ENCODE measurements at regions not wholly inside any gene's neighbourhood (a gene's known extent, or its start where the extent isn't known, plus 50 kb on each side); places are given as distances from the start of the nearest gene placed in this dataset.

DNA sequence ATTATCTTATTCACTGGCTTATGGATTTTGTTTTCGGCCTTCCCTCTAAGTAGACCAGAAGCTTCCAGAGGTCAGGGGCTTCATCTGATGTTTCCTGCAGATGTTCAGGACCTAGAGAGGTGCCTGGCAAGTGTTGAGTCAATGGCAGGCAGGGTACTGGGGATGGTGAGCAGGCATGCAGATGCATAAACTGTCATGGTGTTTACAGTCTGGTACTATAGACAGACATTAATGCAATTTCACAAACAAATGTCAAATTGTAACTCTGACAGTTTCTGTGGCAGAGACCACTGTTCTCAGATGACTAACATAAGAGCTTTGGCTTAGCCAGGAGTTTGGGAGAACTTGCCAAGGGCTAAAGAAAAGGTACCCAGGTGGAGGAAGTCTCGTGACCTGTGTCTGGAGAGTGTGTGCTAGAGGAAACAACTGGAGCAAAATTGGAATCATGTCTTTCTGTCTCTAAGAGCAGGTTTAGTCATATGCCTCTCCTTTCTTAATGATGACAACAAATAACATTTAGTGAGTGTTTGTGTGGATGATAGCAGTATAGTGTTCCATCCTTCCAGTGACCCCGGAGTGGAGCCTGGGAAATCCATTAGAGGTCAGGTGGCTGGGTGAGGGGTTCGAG lies 53.7 kb upstream of the TRAK1 start:
- DNase-seq (ENCODE audit: low read depth): no peak

DNA sequence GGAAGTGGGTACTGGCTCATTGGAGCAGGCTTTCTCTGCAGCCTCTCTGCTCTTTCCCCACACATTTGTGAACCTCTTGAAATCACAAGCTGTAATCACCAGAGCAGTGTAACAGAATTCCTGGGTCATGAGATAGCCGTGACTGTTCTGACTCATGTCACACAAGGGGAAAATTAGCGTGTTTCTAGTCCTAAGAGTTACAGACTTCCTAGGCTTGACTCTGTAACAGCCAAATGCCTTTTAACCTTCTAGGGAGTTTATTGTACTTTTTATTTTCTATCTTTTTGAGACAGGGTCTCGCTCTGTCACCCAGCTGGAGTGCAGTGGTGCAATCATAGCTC lies 54.7 kb upstream of the TRAK1 start:
- DNase-seq (ENCODE audit: low read depth): peak; percentile 84

DNA sequence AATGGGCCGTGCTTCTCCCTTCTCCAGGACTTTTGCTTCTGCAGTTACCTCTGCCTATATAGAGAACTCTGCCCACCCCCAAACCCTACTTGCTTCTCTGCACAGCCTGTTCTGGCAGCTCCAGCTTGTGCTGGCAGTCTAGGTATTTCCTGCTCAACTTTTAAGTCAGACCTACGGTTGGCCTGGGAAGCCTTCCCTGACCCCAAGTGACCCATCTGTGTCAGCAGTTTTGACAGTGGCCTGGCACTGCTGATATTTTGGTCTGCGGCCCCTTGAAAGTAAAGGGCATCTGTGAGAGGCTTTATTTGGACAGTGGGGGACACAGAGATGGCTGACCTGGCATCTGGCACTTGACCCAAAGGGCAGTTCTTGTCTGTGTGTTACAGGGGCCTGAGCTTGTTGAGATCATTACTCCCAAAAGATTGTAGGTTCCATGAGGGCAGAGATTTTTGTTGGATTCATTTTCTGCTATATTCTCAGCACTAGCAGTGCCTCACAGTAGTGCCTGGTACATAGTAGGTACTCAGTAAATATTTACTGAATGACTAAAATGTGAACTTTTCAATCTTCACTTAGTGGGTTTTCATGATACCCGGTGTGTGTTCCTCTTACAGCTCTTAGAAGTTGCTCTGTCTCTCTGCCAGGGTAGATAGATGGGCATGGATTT lies 55.2 kb upstream of the TRAK1 start:
- no peak for DNase-seq (ENCODE audit: low read depth)

DNA sequence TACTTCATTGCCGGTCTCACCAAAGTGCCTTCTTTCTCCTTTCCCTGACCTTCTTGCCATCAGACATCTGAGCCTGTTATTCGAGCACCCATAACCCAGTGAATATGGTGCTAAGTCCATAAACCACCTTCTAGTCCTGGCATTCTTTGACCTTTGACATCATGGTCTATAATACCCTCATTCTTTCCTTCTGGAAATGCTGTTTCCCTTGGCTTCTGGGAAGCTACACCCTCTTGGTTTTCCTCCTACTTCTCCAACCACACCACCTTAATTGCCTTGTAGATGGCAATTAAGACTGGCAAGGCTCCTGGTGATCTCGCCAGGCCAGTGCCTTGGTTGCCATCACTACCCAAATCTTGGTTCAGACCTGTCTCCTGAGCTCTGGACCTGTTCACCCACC lies 56.1 kb upstream of the TRAK1 start:
- no peak for DNase-seq (ENCODE audit: low read depth)

DNA sequence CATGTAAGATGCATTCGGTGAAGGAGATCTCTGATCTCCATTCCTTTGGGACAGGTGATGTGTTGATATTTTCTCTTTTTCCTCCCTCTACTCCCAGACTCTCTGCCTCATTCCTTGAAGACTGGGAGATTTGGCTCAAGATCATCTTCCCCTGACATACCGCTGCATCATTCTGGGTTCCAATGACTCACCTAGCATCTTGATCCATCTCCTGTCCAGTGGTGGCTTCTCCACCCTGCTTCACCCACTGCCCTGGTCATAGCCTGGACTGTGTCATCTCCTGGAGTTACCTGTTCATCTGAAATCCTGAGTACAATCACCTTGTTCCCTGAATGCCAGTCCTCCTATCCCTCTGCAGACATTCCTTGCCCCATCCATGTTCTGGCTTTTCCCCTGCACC lies 57.4 kb upstream of the TRAK1 start:
- DNase-seq (ENCODE audit: low read depth): no peak

DNA sequence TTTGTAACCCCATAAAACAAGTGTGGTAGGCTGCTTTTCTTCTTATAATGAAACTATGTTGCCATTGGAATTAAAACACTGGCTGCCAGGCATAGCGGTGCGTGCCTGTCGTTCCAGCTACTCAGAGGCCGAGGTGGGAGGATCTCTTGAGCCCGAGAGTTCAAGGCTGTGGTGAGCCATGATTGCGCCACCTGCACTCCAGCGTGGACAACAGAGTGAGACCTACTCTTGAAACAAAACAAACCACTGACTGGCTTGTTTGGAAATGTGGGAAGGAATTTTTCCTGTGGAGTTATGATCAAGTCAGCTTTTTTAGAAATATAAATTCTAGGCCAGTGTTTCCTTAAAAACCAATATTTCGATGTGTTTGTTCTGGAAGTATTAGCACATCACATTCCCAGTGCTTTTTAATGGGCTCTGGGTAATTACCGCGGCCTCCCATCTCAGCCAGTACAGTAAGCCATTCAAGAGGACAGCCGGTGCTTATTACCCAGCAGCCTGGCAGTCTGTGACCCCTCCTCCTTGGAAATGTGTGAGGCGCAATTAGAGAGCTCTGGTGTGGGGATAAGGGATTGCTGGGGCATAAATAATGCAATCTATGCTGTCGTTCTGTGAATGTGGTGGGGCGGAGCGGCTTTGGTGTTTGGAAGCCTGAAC lies 58.3 kb upstream of the TRAK1 start:
- DNase-seq (ENCODE audit: low read depth): peak; percentile 73

DNA sequence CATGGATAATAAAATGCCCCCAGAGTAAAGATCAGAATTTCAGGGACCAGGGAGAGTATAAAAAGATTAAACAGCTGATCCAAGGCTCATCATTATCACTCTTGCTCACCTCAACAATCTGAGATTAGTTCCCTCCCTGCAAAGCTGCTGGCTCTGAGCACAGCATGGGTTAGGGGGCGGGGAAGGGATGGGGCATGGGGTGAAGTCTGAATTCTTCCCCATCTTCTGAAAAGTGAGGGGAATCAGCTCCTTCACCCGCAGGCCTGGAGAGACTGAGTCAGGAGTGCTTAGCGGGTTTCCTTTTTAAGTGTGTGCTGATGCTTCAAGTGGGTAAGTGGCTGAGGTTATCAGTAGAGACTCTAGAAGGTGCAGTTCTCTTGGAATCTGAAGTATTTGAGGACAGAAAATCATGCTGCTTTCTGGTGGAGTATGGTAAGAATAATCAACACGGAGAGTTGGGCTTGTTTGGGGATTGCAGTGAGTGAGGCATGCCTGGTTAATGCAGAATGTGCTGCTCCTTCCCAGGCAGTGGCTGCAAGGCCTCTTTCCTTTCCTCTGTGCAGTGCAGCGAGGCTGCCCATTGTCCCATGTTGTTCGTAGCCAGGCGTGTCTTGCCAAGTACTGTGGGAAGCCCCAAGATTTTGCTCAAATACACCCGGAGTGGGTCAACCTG lies 59.2 kb upstream of the TRAK1 start:
- no peak for DNase-seq (ENCODE audit: low read depth)

DNA sequence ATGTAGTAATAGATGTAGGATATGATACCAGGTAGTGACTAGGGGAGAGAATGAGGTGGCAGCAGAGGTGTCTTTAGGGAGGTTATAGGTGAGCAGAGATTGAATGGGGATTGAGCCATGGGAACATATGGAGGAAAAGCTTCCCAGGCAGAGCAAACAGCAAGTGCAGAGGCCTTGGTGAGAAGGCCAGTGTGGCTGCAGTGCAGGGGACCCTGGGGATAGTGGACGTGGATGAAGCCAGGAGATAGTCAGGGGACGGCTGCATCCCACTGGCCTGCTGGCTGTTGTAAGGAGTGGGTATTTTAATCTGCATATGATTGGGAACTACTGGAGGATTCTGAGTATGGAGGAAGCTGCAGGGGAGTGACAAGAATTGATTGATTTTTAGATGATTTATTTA lies 62.7 kb upstream of the TRAK1 start:
- no peak for DNase-seq (ENCODE audit: low read depth)

DNA sequence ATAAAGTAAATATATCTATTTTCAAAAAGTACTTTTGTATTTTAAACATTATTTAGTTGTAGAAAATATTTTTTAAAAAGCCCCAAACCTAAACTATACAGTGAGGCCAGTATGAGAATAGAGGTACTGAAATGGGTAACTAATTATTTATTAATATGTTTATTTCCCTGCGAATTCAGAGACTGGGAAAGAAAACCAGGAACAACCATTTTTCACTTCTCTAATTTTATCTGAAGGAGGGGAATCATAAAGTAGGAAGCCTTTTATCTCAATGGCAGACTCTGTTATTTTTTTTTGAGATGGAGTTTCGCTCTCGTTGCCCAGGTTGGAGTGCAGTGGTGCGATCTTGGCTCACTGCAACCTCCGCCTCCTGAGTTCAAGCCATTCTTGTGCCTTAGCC lies 63.6 kb upstream of the TRAK1 start:
- DNase-seq (ENCODE audit: low read depth): no peak

DNA sequence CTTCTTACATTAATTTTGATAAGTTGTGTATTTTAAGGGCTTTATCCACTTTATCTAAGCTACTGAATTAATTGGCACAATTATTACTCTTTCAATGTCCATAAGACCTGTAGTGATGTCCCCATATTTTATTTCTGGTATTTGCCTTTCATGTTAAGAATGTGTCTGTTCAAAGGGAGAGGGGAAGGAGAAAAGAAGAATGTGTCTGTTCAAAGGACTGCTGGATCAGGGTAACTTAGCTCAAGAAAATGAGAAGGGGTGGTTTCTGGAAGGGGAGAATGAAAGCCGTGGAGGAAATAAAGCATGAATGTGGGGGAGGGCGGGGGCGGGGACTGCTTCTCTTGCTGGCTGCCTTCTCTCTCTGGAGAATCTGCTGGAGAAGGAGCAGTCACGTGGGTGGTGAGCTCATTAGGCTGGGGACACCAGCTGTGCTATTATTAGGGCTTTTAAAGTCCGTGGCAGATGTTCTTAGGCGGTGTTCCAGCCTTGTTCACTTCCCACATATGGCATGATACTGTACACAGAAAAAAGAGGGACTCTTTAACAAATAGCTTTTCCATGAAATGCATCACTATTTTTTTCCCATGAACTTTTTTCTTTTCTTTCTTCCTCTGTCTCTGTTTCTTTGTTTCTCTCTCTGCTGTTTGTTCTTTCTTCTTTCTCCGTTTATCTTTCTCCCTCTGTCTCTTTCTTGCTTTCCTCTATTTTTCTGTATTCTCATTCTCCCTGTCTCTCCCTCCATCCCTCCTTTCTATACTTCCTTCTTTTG lies 63.7 kb upstream of the ULK4 start:
- peak; percentile 83 for DNase-seq (ENCODE audit: low read depth)

DNA sequence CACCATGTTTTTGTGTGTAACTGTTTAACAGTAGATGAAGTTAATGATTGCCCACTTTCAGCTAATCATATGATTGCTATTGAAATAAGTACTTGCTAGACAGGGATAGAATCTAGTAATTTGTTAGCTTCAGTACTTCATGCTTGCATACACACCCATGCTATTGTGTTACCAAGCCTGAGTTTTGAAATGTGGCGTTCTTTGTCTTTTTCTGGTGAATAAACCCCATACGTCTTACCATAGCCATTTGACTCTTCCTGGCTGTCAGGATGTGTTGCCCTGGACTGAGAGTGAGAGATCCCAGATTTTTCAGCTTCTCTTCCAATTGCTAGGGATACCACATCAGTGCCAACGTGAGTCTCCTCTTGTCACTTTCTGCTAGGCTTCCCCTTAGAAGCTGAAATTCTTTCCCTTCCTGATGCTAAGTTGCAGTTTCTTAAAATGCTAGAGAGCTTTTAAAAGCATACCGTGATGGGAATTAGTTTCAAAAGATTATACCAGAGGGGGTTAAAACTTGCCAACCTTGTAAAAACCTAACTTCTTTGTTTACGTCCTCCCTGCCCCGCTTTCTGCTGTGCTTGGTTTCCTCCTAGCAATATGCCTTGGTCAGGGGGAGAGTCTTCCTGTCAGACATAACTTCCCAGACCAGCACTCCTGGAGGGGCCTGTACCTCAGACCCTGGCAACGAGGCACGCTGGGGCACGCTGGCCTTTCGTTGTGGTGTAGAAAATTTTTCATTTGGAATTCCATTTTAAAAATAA lies 62.9 kb upstream of the ULK4 start:
- DNase-seq (ENCODE audit: low read depth): no peak

DNA sequence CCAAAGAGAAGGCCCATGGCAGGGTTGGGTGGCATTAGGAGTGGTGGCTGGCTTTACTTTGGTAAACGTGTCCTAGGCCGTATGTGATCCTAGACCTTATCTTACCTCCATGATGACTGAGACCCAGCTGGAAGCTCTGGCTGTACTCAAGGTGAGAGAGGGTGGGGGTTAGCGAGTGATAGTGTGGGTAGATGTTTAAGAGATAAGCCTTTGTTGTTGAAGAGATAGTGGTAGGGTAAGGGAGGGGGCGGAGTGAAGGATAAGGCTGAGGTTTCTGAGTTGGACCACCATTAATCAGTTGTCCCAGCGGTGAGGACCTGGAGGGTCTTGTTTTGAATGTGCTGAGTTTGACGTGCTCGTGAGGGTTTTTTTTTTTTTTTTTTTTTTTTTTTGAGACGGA lies 61.5 kb upstream of the ULK4 start:
- no peak for DNase-seq (ENCODE audit: low read depth)

DNA sequence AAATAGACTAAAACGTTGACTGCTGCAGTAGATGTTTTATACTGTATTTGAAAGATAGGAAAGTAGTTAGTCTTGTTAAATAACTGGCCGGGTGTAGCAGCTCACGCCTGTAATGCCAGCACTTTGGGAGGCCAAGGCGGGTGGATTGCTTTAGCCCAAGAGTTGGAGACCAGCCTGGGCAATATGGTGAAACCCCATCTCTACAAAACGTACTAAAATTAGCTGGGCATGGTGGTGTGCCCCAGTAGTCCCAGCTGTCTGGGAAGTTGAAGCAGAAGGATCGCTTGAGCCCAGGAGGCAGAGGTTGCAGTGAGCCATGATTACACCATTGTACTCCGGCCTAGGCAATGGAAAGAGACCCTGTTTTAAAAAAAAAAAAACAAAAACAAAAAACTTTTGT lies 60.5 kb upstream of the ULK4 start:
- no peak for DNase-seq (ENCODE audit: low read depth)

DNA sequence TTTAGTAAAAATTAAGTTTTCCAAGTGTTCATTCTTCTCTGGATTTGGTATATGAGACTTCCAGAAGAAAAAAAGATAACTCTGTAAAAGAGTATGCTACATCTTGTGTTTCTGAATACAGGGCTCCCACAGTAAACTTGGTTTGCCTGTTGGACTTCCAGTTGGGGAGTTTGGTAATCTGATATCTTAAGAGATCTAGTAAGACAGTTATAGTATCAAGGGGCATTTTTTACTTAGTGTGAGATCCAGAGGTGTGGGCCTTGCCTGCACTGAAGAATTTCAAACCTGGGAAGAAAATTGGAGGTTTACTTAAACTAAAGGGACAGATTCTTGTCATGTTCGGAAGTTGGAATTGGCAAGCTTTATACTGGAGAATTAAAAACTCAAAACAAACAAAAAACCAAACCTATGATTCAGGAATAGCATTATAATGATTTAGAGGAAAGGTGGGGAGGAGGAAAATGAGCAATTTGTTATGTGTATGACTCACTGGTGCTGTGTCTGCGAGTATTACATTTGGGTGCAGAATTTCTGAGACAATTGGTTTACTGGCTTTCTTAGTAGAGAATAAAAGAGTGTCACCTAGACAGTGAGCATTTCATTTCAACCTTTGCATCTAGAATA lies 58.9 kb upstream of the ULK4 start:
- peak; percentile 68 for DNase-seq (ENCODE audit: low read depth)

DNA sequence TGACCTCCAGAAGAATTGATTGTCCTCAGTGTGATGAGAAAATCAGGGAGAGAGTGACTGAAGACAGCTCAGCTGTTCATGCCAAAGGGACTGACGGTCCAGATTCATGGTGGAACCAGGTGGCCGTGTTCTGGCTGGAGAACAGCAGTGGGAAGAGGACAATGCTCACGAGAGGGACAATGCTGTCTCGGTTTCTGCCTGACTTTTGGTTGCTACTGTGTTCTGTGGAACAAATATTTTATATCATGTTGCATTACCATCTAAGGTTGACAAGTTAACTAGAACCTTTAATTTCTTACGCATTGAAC lies 58.0 kb upstream of the ULK4 start:
- DNase-seq (ENCODE audit: low read depth): no peak

DNA sequence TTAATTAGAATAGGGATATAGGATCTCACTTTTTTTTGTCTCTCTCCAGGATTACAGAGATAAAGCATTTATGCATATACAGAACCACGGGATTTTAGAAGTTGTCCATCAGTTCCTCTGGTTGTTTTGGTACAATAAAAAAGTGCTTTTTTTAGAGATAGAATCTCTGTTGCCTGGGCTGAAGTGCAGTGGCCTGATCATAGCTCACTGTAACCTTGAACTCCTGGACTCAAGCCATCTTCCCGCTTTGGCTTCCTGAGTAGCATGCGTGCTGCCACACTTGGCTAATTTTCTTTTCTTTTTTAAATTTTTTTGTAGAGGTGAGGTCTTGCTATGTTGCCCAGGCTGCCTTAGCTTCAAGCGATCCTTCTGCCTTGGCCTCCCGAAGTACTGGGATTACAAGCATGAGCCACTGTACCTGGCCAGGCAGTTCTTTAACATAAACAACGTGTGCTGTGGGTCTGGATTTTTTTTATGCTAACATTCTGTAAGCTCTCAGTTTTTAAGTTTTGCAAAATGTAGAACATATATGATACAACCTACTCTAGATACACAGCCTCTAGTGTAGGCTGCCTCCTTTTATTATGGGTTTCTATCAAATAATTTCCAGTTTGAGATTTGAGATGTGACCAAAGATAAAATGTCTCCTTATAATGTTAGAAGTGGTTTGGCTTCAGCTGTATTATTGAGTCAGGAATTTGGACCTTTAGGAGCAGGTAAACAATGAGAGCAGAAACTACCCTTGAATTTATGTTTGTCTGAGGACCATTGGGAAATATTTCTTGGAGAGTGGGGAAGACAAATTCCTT lies 57.4 kb upstream of the ULK4 start:
- DNase-seq (ENCODE audit: low read depth): no peak

DNA sequence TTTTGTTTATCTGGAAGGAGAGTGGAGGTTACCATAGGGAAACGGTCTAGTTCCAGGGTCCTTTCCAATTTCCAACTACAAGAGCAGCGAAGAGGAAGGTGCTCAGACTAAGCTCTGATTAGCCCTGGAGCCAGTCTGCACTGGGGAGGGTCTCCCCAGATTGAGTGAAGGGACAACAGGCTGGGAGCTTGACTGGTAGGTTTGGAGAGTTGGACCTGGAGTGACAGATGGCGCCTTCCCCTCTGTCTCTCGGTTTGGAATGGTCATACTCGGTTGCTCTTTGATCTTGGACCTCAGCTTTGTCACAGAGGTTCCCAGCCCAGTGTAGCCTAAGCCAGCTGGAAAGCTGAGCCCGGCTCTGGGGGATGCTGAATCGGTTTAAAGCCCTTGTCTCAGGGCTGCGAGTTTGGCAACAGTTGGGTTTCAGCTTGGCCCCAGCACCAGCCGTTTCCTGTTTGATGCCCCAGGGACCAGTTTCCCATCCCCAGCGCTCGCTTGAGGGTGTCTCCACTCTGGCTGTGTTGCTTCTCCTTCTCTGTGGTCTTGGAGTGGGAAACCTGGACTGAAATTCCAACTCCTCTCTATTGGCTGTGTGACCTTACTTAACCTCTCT lies 53.1 kb upstream of the ULK4 start:
- peak; percentile 47 for DNase-seq (ENCODE audit: low read depth)

DNA sequence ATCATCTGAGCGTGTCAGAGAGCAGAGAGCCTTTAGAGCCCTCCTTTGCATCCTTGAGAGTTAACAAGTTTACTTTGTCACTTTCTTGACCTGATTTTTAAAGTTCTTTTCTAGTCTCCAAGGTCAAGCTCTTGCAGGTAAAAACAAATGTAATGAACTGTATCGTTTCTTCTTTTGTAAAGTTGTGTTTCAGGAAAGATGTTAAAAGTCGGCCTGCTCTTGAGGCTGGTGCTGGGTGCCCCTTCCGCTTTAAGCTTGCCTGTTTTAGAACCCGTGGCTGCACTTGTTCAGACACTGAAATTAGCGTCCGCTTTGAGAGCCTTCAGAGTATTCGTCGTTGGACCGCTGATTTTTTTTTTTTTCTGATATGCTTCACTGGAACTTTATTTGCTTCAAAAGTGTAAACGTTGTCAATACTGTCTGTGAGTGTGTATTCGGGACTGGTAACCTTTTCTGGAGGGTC lies 52.6 kb upstream of the ULK4 start:
- DNase-seq (ENCODE audit: low read depth): peak; percentile 24

DNA sequence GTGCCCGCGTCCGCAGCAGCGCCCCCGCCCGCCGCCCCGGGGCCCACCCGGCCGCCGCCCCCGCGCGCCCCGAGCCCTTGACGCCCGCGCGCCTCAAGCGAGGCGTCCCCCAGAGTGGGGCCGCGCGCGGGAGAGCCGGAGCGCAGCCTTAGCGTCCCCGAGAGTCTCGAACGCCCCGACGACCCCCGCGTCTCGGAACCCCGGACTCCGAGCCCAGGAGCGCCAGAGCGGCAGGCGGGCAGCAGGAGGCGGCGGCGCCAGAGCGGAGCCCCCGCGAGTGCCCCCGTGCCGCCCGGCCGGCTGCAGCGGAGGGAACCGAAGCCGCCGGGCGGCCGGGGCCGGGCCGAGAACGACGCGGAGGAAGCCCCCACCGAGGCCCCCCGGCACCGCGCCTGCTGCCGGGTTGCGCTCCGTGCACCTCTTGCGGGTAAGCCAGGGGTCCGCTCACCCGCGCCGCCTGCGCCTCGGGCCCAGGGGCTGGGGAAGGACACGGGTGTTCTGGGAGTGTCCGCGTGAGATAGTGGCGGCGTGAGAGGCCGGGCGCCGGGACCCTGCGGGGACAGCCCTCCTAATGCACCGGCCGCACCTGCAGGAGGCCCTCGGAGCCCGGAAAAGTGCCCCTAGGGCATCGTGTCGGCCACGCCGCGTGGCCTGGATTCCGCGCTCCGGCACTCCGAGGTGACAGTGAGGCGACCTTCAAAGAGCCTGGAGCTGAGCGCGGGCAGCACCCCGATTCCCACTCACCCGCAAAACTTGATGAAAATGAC lies 52.0 kb upstream of the ULK4 start:
- DNase-seq (ENCODE audit: low read depth): no peak

Measured in Daoy (cell line).